Endothelial cell (in vitro differentiated cells): ENCODE measurements at regions not wholly inside any gene's neighbourhood (a gene's known extent, or its start where the extent isn't known, plus 50 kb on each side); places are given as distances from the start of the nearest gene placed in this dataset.
"Not testable (repeated sequence)": the region's sequence is repeated elsewhere in the genome, so short reads cannot be mapped to it uniquely, and the experiment has no call there.

ENCODE experiments used
- DNase-seq: peaks from one replicate; pipeline ENCODE4 v3.0.0; 2021; ENCODE audit warnings: low spot score
- H3K27ac Mint-ChIP-seq: one replicate; pipeline ENCODE4 v1.8.0; 2021; ENCODE audit warnings: mixed read lengths, inconsistent platforms; ENCODE audit not compliant: unreplicated experiment
- H3K27me3 Mint-ChIP-seq: one replicate; pipeline ENCODE4 v1.8.0; 2021; ENCODE audit warnings: mild to moderate bottlenecking, moderate library complexity, mixed read lengths, inconsistent platforms; ENCODE audit not compliant: unreplicated experiment
- H3K36me3 Mint-ChIP-seq: one replicate; pipeline ENCODE4 v1.8.0; 2021; ENCODE audit warnings: mild to moderate bottlenecking, low read depth, mixed read lengths, inconsistent platforms; ENCODE audit not compliant: unreplicated experiment
- H3K4me1 Mint-ChIP-seq: one replicate; pipeline ENCODE4 v1.8.0; 2021; ENCODE audit warnings: mild to moderate bottlenecking, mixed read lengths, inconsistent platforms; ENCODE audit not compliant: unreplicated experiment
- H3K4me3 Mint-ChIP-seq: one replicate; pipeline ENCODE4 v1.8.0; 2021; ENCODE audit warnings: mild to moderate bottlenecking, mixed read lengths, inconsistent platforms; ENCODE audit not compliant: unreplicated experiment
- H3K9me3 Mint-ChIP-seq: one replicate; pipeline ENCODE4 v1.8.0; 2021; ENCODE audit warnings: mixed read lengths, inconsistent platforms; ENCODE audit not compliant: unreplicated experiment
- CTCF ChIP-seq: fragments of 200-600 bp; sonication (generic); IDR thresholded peaks from one replicate; pipeline ENCODE4 v1.5.0; 2021; ENCODE audit warnings: antibody characterized with exemption; ENCODE audit not compliant: unreplicated experiment

GRCh38 chrY:7792431-7792830 lies 880.9 kb upstream of the AMELY start:
- no peaks in the 10 kb centered on the region for H3K36me3 Mint-ChIP-seq
- H3K9me3 Mint-ChIP-seq: no peaks in the 10 kb centered on the region
- no peak overlapping the region for H3K4me3 Mint-ChIP-seq
- H3K27ac Mint-ChIP-seq: no peak overlapping the region
- no peak for TF ChIP-seq CTCF
- no peaks in the 10 kb centered on the region for H3K4me1 Mint-ChIP-seq
- no peaks in the 10 kb centered on the region for H3K27me3 Mint-ChIP-seq
- DNase-seq: no peak

- DNase-seq: no peak
- TF ChIP-seq CTCF: no peak
- no peaks in the 10 kb centered on the region for H3K9me3 Mint-ChIP-seq
- H3K36me3 Mint-ChIP-seq: no peaks in the 10 kb centered on the region
- H3K27ac Mint-ChIP-seq: no peak overlapping the region
- no peaks in the 10 kb centered on the region for H3K27me3 Mint-ChIP-seq
- no peak overlapping the region for H3K4me3 Mint-ChIP-seq
- H3K4me1 Mint-ChIP-seq: no peaks in the 10 kb centered on the region
These were observed 869.9 kb upstream of the AMELY start for GRCh38 chrY:7781501-7781900.

- H3K4me3 Mint-ChIP-seq, H3K27ac Mint-ChIP-seq, H3K4me1 Mint-ChIP-seq, DNase-seq, H3K9me3 Mint-ChIP-seq, H3K27me3 Mint-ChIP-seq, H3K36me3 Mint-ChIP-seq: not testable (repeated sequence)
These were observed 863.9 kb upstream of the AMELY start for GRCh38 chrY:7775436-7775835.

GRCh38 chrY:7771771-7772170 lies 860.2 kb upstream of the AMELY start:
- H3K27ac Mint-ChIP-seq: no peak overlapping the region
- DNase-seq: no peak
- H3K4me3 Mint-ChIP-seq: no peak overlapping the region
- TF ChIP-seq CTCF: no peak
- no peaks in the 10 kb centered on the region for H3K36me3 Mint-ChIP-seq
- H3K9me3 Mint-ChIP-seq: no peaks in the 10 kb centered on the region
- H3K4me1 Mint-ChIP-seq: no peaks in the 10 kb centered on the region
- no peaks in the 10 kb centered on the region for H3K27me3 Mint-ChIP-seq

- TF ChIP-seq CTCF: no peak
- Mint-ChIP-seq H3K36me3 (no peaks in the 10 kb centered on the region), H3K27me3 (no peaks in the 10 kb centered on the region), H3K4me3 (no peak overlapping the region), H3K27ac (no peak overlapping the region), H3K4me1 (no peaks in the 10 kb centered on the region), H3K9me3 (no peaks in the 10 kb centered on the region)
- no peak for DNase-seq
These were observed 858.3 kb upstream of the AMELY start for GRCh38 chrY:7769790-7770375.
